Uterus (tissue), 2 donors: ENCODE measurements at regions not wholly inside any gene's neighbourhood (a gene's known extent, or its start where the extent isn't known, plus 50 kb on each side); places are given as distances from the start of the nearest gene placed in this dataset.
"Not testable (repeated sequence)": the region's sequence is repeated elsewhere in the genome, so short reads cannot be mapped to it uniquely, and the experiment has no call there.

Experiments used
- POLR2A ChIP-seq, 2 donors: fragments of 450-650 bp; IDR thresholded peaks; one replicate each; pipeline ENCODE4 v1.6.1; 2016; ENCODE audit warnings: antibody characterized with exemption in 2 of 2, mild to moderate bottlenecking in 1 of 2, moderate library complexity in 1 of 2
- TF ChIP-seq, protein P1 (sequence below), 4 experiments: fragments of 200-600 bp in 2 of 4; fragments of 450-650 bp in 2 of 4; sonication (generic) in 2 of 4; IDR thresholded peaks; one replicate each; pipeline ENCODE4 v1.5.1; 2016 to 2019; ENCODE audit warnings: antibody characterized with exemption in 4 of 4, mild to moderate bottlenecking in 2 of 4, moderate library complexity in 1 of 4

DNA sequence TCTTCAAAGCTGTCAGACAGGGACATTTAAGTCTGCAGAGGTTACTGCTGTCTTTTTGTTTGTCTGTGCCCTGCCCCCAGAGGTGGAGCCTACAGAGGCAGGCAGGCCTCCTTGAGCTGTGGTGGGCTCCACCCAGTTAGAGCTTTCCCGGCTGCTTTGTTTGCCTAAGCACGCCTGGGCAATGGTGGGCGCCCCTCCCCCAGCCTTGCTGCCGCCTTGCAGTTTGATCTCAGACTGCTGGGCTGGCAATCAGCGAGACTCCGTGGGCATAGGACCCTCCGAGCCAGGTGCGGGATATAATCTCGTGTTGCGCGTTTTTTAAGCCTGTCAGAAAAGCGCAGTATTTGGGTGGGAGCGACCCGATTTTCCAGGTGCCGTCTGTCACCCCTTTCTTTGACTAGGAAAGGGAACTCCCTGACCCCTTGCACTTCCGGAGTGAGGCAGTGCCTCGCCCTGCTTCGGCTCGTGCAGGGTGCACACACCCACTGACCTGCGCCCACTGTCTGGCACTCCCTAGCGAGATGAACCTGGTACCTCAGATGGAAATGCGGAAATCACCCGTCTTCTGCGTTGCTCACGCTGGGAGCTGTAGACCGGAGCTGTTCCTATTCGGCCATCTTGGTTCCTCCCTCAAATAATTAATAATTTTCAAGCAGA is 1131.5 kb upstream of the ADGRL4 start:
- TF ChIP-seq, protein P1, sequence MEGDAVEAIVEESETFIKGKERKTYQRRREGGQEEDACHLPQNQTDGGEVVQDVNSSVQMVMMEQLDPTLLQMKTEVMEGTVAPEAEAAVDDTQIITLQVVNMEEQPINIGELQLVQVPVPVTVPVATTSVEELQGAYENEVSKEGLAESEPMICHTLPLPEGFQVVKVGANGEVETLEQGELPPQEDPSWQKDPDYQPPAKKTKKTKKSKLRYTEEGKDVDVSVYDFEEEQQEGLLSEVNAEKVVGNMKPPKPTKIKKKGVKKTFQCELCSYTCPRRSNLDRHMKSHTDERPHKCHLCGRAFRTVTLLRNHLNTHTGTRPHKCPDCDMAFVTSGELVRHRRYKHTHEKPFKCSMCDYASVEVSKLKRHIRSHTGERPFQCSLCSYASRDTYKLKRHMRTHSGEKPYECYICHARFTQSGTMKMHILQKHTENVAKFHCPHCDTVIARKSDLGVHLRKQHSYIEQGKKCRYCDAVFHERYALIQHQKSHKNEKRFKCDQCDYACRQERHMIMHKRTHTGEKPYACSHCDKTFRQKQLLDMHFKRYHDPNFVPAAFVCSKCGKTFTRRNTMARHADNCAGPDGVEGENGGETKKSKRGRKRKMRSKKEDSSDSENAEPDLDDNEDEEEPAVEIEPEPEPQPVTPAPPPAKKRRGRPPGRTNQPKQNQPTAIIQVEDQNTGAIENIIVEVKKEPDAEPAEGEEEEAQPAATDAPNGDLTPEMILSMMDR (IDR thresholded peaks at IDR 0.05), result not testable (repeated sequence)
- not testable (repeated sequence) for TF ChIP-seq POLR2A (IDR thresholded peaks at IDR 0.05)
